Left kidney (tissue), 1 donor: ENCODE measurements at regions not wholly inside any gene's neighbourhood (a gene's known extent, or its start where the extent isn't known, plus 50 kb on each side); places are given as distances from the start of the nearest gene placed in this dataset.
A peak's percentile ranks its signal among the peaks of the same experiment; 100 is the strongest.
"Not testable (repeated sequence)": the region's sequence is repeated elsewhere in the genome, so short reads cannot be mapped to it uniquely, and the experiment has no call there.

Experiments used
- DNase-seq: peaks from one replicate; pipeline ENCODE4 v3.0.0-alpha.2; 2013

DNA sequence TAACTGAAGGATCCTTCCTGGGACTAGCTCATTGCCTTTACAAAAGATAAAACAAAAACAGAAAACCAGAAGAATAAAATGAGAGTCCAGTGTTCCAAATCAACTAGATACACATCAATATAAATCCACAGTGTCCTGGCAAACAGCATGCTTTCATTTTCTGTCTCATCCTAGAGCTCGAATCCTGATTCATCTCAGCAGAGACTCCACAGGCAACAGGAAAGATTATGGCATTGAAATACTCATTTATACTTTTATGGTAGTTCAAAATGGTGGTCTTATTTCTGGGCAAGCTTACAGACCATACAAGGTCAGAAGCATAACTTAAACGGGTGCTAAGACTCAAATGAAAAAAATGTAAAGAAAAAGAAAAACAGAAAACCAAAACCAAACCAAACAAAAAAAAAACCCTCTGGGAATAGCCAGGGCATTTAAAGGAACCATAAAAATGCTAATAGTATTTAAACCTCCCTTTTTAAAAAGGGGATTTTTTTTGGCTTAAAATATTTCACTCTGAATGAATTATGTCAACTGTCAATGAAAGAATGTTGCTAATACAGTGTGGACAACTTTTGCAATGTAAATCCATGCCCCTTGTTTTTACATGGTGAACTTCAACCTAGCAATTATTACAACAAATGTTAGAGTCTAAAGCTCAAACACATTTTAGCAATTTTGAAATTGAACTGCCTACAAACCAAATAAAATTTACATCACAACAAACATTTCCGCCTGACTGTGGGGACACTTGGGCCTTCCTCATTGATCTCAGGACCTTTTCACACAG, 57.9 kb downstream of the GPR101 start:
- no peak for DNase-seq

DNA sequence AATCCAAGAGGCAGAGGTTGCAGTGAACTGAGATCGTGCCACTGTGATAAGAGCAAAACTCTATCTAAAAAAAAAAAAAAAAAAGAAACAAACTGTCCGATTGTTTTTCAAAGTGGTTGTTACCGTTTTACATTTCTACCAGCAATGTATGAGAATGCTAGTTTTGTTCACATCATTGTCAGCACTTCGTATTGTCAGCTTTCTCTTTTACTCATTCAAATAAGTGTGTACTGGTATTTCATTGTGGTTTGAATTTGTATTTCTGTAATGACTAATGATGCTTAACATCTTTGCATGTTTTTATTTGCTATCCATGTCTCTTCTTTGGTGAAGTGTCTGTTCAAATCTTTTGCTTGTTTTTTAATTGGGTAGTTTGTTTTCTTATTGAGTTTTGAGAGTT, 65.8 kb downstream of the GPR101 start:
- DNase-seq, result no peak

GRCh38 chrX:136963973-136964372, 69.8 kb downstream of the GPR101 start:
- DNase-seq, result no peak

- DNase-seq, result no peak
Observed at GRCh38 chrX:136961594-136962135, 72.1 kb downstream of the GPR101 start.

DNA sequence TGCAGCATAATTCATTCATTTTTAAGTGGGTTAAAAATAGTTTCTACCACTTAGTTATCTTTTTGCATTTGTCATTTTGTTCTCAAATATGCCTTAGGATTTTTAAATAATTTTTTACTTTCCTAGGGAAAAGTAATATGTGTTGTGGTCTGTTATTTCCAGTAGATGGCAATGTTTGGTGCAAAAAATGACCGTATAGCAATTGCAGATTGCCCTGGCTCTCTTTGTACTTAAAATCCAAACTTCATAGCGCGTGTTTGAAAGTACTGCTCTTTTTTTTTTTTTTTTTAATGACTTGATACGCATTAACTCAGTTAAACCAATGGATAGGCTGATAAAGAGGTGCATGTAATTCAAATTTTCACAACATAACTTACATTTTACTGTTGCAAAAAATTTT, 74.4 kb upstream of the RBMX start:
- no peak for DNase-seq

GRCh38 chrX:136953867-136954787, 73.6 kb upstream of the RBMX start:
- DNase-seq, result peak; percentile 59

- no peak for DNase-seq
Observed at GRCh38 chrX:136950211-136950610, 69.7 kb upstream of the RBMX start.

DNA sequence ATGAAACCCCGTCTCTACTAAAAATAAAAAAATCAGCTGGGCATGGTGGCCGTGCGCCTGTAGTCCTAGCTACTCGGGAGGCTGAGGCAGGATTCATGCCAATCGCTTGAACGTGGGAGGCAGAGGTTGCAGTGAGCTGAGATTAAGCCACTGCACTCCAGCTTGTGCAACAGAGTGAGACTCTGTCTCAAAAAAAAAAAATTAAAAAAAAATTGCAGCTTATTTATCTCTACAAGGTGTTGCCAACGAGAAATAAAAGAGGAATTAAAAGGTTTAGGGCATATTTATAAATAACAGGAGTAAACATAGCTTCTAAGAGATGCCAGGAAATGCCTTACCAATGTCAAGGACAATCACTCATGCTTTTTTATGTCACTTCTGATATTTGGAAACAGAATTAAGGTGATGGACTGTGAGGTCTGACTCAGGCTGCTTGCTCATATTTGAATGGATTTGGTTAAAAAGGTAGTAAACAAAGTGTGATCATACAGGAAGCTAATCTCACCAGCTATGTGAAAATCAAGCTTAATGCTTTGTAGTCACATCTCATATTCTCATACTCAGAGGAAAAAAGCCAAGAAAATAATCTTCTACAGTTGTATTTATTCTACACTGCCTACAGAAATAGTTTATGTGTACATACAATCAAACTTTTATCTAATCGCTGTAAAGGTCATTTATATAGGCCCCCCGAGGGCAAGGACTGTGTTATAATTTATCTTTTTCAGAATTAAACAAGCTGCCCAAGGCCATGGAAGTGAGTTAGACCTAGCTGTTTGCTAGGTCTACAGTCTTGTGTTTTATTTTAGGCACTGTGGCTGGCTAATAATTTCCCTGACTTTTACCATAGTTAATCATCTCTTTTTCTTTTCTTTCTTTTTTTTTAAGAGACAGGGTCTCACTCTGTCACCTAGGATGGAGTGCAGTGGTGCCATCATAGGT, 61.1 kb upstream of the RBMX start:
- DNase-seq, result no peak

DNA sequence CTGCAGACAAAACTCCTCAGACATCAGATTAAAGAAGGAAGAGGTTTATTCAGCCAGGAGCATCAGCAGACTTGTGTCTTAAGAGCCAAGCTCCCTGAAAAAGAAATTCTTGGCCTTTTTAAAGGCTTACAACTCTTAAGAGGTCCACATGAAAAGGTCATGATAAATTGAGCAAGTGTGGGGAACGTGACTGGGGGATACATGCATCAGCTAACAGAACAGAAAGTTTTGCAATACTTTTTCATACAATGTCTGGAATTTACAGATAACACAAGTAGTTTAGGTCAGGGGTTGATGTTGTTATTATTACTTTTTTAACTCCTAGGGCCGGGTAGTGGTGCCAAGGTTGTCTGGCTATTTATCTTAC, 55.6 kb upstream of the RBMX start:
- no peak for DNase-seq

DNA sequence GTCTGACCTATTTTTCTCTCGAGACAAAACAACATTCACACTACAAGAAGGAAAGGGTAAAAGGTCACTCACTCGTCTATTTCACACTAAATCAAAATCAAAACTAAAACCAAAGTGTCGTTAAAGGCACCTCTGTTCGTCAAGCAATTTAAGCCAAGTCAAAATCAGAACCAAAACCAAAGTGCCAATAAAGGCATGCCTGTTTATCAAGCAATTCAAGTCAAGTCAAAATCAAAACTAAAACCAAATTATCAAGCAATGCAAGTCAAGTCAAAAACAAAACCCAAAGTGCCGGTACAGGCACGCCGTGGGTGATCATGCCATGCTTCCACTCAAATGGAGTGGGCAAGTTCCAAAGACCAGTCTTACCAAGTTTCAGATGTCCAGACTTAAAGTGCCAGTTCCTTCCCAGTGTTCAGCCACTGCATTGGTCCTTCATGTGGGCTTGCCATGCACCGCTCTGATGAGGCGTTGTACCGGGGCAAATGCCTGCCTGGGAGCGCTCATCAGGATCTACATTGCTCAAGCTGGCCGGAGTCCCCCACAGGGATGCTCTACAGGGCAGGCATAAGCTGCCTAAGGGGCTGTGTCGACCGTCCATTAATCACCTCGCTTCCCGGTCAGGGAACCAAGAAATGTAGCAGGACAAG, 55.1 kb upstream of the RBMX start:
- not testable (repeated sequence) for DNase-seq

DNA sequence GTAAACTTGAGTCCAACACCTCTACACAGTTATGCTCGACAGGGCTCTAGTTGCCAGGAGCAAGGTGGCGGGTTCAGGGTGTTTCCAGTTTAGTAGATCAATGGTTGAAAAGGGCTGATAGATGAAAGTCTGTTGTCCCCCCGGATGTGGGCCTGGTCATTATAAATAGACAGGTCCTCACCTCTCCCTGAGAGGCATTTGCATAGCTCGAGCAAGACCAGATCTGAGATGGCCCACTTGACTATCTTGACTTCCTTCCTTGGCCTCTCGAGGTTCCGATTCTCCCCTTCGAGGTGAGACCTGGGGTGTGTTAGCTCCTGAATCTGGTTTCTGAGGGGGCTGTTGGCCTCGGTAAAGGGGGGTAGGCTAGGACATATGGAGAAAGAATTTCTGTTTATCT, 54.1 kb upstream of the RBMX start:
- DNase-seq, result not testable (repeated sequence)

- DNase-seq, result no peak
Observed at GRCh38 chrX:136933611-136934145, 53.2 kb upstream of the RBMX start.

- no peak for DNase-seq
Observed at GRCh38 chrX:136931661-136932060, 51.1 kb upstream of the RBMX start.
